ENCODE measurements at regions not wholly inside any gene's neighbourhood (a gene's known extent, or its start where the extent isn't known, plus 50 kb on each side); places are given as distances from the start of the nearest gene placed in this dataset.
A peak's percentile ranks its signal among the peaks of the same experiment; 100 is the strongest.
"Not testable (repeated sequence)": the region's sequence is repeated elsewhere in the genome, so short reads cannot be mapped to it uniquely, and the experiment has no call there.

GRCh38 chr7:145784809-145785780 is 331.5 kb upstream of the CNTNAP2 start:
- DNase-seq, result no peak

GRCh38 chr7:145781388-145781787 is 335.2 kb upstream of the CNTNAP2 start:
- DNase-seq, result not testable (repeated sequence)

GRCh38 chr7:145779140-145779539 is 337.5 kb upstream of the CNTNAP2 start:
- DNase-seq, result no peak

GRCh38 chr7:145774777-145775176 is 341.8 kb upstream of the CNTNAP2 start:
- no peak for DNase-seq

- DNase-seq, result no peak
Observed at GRCh38 chr7:145753004-145753403, 363.6 kb upstream of the CNTNAP2 start.

- no peak for DNase-seq
Observed at GRCh38 chr7:145737617-145738016, 379.0 kb upstream of the CNTNAP2 start.

- DNase-seq, result no peak
Observed at GRCh38 chr7:145735061-145735460, 381.5 kb upstream of the CNTNAP2 start.

- DNase-seq, result peak; percentile 79
Observed at GRCh38 chr7:145732521-145732920, 384.1 kb upstream of the CNTNAP2 start.

- no peak for DNase-seq
Observed at GRCh38 chr7:145729691-145730090, 386.9 kb upstream of the CNTNAP2 start.

- DNase-seq, result no peak
Observed at GRCh38 chr7:145718129-145718528, 398.5 kb upstream of the CNTNAP2 start.

GRCh38 chr7:145700488-145700887 is 416.1 kb upstream of the CNTNAP2 start:
- DNase-seq, result no peak

GRCh38 chr7:145698526-145699262 is 417.9 kb upstream of the CNTNAP2 start:
- DNase-seq, result no peak

- not testable (repeated sequence) for DNase-seq
Observed at GRCh38 chr7:145697412-145698107, 419.0 kb upstream of the CNTNAP2 start.

GRCh38 chr7:145696071-145696470 is 420.5 kb upstream of the CNTNAP2 start:
- DNase-seq, result no peak

GRCh38 chr7:145692237-145692950 is 424.2 kb upstream of the CNTNAP2 start:
- no peak for DNase-seq

- no peak for DNase-seq
Observed at GRCh38 chr7:145691377-145691914, 425.2 kb upstream of the CNTNAP2 start.

GRCh38 chr7:145681646-145682045 is 435.0 kb upstream of the CNTNAP2 start:
- DNase-seq, result no peak

- no peak for DNase-seq
Observed at GRCh38 chr7:145681159-145681558, 435.4 kb upstream of the CNTNAP2 start.

- DNase-seq, result no peak
Observed at GRCh38 chr7:145665499-145666258, 450.9 kb upstream of the CNTNAP2 start.

GRCh38 chr7:145655666-145656065 is 460.9 kb upstream of the CNTNAP2 start:
- no peak for DNase-seq

GRCh38 chr7:145645135-145645515 is 471.5 kb upstream of the CNTNAP2 start:
- no peak for DNase-seq
